HG03558 (cell line): ENCODE measurements at regions not wholly inside any gene's neighbourhood (a gene's known extent, or its start where the extent isn't known, plus 50 kb on each side); places are given as distances from the start of the nearest gene placed in this dataset.
A peak's percentile ranks its signal among the peaks of the same experiment; 100 is the strongest.
"Not testable (repeated sequence)": the region's sequence is repeated elsewhere in the genome, so short reads cannot be mapped to it uniquely, and the experiment has no call there.

Experiments
- ATAC-seq: cut with Tn5 transposase; IDR thresholded peaks from one replicate; pipeline ENCODE4 v1.9.1; 2021; ENCODE audit warnings: moderate number of reproducible peaks; ENCODE audit not compliant: unreplicated experiment; ENCODE audit errors: extremely low read depth

DNA sequence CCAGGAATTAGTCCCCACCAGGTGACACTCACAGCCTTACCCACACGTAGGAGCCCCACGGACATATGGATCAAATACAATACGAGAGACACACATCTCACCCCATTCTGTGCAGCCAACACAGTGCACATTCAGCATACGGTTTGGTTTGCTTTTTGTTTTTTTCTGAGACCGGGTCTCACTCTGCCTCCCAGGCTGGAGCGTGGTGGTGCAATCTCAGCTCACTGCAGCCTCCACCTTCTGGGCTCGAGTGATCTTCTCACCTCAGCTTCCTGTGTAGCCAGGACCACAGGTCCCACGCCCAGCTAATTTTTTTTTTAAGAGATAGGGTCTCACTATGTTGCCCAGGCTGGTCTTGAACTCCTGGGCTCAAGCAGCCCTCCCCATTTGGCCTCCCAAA lies 102.8 kb downstream of the POTEB start:
- ATAC-seq = not testable (repeated sequence)

- not testable (repeated sequence) for ATAC-seq
These were observed 111.0 kb downstream of the POTEB start for GRCh38 chr15:21766524-21766923.

DNA sequence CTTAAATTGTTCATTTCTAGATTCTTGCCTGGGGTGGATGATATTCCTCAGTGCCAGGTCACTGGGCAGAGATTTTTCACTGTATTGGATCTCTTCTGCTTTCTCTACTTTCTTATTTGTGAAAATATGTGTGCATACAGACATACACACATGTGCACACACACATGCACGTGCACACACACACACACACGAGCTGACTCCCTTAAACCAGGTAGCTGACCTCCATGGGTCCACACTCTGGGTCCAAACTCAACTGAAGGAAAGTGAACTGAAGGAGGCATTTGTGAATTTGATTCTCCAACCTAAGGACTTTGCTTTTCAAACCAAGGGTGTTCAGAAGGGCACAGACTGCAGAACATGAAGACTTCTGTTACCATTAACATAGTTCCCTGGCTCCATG lies 113.8 kb downstream of the POTEB start:
- not testable (repeated sequence) for ATAC-seq

DNA sequence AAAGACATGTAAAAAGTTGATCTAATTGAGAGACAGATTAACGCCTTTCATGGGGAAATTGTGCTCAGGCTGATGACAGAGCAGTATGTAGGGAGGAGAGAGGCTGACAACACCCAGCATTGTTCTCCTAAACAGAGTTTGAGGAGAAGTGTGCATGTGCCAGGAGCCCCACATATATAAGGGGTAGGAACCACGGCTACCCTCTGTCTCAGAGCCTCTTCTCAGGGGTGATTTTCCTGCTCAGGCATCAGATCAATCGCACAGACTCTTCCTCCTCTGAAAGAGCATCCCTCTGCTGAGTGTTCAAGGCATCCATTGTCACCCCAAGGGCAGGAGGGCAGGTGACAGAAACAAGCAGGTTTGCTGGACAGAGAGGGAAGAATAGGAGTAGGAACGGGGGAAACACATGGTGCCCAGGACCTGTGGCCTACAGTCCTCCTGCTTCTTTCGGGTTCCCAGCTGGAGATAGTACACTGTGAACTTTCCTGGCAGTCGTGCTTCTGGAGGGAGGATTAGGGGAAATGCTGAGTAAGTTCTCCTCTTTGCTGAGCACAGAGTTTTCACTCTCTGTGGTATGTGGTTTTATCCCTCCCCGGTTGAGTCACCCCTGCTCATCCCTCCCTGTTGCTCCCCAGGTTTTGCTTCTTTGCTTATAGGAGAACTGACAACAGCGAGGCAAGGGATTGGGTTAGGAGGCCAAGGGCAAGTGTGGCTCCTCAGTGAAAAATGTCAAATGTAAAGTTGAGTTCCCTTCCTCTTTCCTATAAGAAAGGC lies 117.1 kb downstream of the POTEB start:
- ATAC-seq = not testable (repeated sequence)

DNA sequence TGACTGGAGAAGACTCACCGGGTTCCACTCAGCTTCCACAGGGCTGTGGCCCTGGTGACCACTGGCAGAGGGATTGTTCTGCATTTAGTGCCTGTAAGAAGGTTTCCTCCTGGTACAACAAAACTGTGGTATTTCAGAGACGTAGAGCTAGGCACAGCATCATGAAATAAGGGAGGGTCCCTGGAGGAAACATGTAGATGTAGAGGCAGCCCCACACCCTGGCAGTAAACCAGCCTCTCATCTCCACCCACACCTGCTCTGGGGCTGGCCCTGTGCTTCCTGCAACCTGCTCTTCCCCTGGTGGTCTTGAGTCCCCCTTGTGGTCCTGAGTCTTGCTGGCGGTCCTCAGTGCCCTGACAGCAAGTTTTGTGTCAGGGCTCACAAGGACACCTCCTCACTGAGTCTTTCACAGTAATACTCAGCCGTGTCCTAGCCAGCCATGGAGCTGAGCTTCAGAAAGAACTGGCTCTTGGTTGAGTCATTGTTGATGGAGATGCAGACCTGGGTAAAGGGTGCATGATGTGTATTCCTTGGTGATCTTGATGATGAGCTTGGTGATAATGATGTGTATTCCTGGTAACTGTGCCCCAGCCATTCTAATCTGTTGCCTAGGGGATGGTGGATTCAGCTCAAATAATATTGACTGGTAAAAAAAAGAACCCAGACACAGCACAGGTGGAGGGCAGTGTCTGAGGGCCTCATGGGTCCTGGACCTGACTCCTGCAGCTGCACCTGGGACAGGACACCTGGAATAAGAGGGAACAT lies 118.0 kb downstream of the POTEB start:
- not testable (repeated sequence) for ATAC-seq

- not testable (repeated sequence) for ATAC-seq
These were observed 123.7 kb downstream of the POTEB start for GRCh38 chr15:21753838-21754237.

DNA sequence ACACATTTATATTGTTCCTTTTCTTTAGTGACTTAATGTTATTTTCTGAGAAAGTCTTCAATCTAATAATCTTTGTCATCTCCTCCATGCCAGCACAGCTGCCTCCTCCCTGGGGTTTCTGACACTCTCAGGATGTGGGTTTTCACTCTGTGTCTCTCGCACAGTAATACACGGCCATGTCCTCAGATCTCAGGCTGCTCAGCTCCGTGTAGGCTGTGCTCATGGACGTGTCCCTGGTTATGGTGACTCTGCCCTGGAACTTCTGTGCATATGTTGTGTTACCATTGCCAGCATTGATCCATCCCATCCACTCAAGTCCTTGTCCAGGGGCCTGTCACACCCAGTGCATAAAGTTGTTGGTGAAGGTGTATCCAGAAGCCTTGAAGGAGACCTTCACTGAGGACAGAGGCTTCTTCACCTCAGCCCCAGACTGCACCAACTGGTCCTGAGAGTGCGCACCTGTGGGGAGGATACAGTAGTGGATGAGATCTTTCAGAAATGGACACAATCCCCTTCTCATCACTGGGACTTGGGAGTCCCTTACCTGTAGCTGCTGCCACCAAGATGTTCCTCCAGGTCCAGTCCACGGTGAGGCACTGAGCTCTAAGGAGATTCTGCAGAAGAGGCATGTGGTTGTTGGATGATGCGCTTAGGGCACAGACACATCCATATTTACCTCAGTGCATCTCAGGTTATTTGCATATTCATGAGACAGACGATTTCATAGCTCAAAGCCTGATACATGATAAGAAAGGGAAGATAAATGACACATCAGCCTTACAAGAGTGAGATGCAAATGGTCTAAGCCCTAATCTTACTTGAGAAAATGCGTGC lies 125.2 kb downstream of the POTEB start:
- ATAC-seq = not testable (repeated sequence)

GRCh38 chr15:21749173-21749572 lies 128.4 kb downstream of the POTEB start:
- not testable (repeated sequence) for ATAC-seq

GRCh38 chr15:21744245-21744915 lies 133.2 kb downstream of the POTEB start:
- not testable (repeated sequence) for ATAC-seq

GRCh38 chr15:21742067-21742466 lies 135.5 kb downstream of the POTEB start:
- not testable (repeated sequence) for ATAC-seq

GRCh38 chr15:21738003-21738402 lies 139.5 kb downstream of the POTEB start:
- not testable (repeated sequence) for ATAC-seq

DNA sequence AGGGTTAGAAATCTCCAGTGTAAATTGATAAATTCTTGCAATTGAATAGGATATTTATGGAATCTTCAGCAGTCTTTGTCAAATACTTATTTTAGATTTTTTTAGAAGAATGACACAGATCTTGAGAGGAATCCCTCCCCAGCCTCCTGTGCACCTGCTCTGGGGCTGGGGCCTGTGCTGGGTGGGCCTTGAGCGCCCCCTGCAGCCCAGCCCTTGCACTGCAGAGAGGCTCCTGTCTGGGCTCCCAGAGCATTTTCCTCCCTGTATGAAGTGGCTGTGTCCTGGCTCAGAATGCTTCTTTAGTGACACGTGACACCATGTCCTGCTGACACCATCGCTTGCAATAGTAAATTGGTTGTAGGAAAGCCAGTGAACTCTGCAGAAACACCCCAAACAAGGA lies 141.1 kb downstream of the POTEB start:
- not testable (repeated sequence) for ATAC-seq

DNA sequence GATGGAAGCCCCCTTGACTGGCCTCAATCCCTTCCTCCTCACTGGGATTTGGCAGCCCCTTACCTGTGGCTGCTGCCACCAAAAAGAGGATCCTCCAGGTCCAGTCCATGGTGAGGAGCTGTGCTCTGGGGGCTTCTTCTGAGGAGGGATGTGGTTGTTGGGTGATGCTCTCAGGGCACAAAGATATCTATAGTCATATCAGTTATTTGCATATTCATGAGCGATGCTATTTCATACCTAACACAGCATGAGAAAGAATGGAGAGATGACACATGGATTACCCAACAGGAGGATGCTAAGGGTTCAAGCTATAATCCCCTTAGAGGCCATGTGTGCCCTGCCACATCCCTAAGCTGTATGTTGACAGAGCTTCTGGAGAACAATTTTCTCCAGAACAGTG lies 141.7 kb downstream of the POTEB start:
- not testable (repeated sequence) for ATAC-seq

GRCh38 chr15:21735368-21735767 lies 142.2 kb downstream of the POTEB start:
- ATAC-seq = not testable (repeated sequence)

- peak; percentile 31 for ATAC-seq
These were observed 146.0 kb downstream of the POTEB start for GRCh38 chr15:21731496-21731895.

DNA sequence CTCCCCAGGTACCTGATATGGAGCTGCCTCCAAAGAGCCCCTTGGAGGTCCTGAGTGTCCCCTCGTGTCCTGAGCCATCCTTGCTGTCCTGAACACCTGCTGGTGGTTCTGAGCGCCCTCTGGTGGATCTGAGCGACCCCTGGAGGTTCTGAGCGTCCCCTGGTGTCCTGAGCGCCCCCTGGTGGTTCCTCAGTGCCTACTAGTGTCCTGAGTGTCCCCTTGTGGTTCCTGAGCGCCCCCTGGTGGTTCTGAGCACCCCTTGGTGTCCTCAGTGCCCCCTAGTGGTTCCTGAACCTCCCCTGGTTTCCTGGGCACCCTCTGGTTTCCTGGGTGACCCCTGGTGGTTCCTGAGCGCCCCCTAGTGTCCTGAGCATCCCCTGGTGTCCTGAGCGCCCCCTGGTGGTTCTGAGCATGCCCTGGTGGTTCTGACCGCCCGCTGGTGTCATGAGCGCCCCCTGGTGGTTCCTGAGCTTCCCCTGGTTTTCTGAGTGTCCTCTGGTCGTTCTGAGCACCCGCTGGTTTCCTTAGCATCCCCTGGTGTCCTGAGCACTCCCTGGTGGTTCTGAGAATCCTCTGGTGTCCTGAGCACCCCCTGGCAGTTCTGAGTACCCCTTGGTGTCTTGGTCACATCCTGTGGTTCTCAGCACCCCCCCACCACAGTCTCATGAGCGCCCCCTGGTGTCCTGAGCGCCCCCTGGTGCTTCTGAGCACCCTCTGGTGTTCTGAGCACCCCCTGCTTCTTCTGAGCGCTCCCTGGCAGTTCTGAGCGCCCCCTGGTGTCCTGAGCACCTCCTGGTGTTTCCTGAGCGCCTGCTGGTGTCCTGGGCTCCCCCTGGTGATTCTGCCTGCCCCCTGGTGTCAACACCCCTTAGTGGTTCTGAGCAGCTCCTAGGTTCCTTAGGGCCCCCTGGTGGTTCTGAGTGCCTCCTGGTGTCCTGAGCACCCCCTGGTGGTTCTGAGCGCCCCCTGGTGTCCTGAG lies 146.8 kb downstream of the POTEB start:
- peak; percentile 54 for ATAC-seq

GRCh38 chr15:21724988-21725387 lies 152.5 kb downstream of the POTEB start:
- ATAC-seq = not testable (repeated sequence)

DNA sequence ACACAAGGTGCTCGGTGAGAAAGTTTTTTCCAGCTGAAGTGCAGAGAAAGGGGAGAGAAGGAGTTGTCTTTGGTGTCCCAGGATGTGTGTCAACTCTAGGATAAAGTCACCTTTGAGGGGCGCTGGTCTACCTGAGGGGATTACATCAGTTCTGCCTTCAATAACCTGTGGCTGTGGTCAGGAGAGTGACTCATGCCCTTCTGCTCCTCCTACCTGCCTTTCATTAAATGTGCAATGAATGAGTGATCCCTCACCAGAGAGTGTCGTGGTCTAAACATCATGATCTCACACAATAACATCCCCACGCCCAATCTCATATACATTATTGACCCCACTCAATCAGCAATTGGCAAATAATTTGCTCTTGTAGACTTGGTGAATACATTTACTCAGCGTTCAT lies 156.4 kb downstream of the POTEB start:
- ATAC-seq = not testable (repeated sequence)

DNA sequence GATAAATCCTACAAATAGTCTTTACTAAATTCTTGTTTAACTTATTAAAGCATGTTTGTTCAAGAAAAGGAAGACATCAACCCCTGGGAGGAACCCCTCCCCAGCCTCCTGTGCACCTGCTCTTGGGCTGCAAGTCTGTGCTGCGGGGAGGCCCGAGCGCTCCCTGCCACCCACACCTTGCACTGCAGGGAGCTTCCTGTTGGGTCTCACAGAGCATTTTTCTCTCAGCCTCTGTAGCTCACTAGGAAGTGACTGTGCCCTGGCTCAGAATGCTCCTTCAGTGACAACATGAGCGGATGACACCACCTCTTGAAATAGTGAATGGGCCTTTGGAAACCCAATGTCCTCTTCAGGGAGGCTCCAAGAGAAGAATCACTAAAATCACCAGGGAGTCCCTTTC lies 158.8 kb downstream of the POTEB start:
- ATAC-seq = not testable (repeated sequence)
